ENCODE measurements at regions not wholly inside any gene's neighbourhood (a gene's known extent, or its start where the extent isn't known, plus 50 kb on each side); places are given as distances from the start of the nearest gene placed in this dataset.

- peak overlapping the region; percentile 3 for H3K27ac Mint-ChIP-seq
- ChIA-PET CTCF (interaction anchor here (0.6 to 2.4 kb wide), 10 partner anchors 13 to 362 kb away, joined by 3 to 7 read pairs (median 4); partner anchors contain the start of gene SUCO), POLR2A (interaction anchor here (0.7 to 1.7 kb wide), 3 partner anchors 12 to 560 kb away, joined by 3 to 8 read pairs (median 3); no protein-coding TSS in a partner anchor)
- H3K9me3 Mint-ChIP-seq, result no peaks in the 10 kb centered on the region
- peaks cover 2% of the 10 kb centered on the region for H3K36me3 Mint-ChIP-seq (ENCODE audit: low read depth)
- peaks cover 23% of the 10 kb centered on the region for H3K4me1 Mint-ChIP-seq
- H3K4me3 Mint-ChIP-seq, result peak overlapping the region; percentile 33
- no peak for DNase-seq
- peaks cover 50% of the 10 kb centered on the region for H3K27me3 Mint-ChIP-seq
These were observed 155.7 kb downstream of the TNFSF18 start for GRCh38 chr1:172895050-172895460.

DNA sequence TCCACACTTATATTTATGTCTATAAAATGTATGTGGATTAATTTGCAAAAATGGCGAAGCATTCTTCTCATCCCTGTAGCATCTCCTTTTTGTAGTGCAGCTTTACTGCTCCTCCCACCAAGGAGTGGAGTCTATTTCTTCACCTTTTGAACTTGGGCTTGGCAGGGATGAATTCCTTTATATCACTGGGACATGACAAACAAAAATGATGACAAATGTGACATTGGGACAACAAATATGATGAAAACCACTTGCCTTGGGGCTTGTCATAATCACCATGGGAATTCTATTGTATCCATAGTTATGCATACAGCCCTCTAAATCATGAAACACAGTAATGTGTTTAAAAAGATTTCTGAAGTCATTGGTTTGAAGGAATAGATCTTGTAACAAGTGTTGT lies 155.0 kb downstream of the TNFSF18 start:
- Mint-ChIP-seq H3K9me3 (no peaks in the 10 kb centered on the region), H3K27me3 (peaks cover 55% of the 10 kb centered on the region), H3K4me3 (no peak overlapping the region)

GRCh38 chr1:172897738-172898137 lies 153.0 kb downstream of the TNFSF18 start:
- Mint-ChIP-seq H3K4me1 (peaks cover 23% of the 10 kb centered on the region), H3K9me3 (no peaks in the 10 kb centered on the region), H3K36me3 (ENCODE audit: low read depth) (peaks cover 2% of the 10 kb centered on the region), H3K27ac (no peak overlapping the region), H3K4me3 (no peak overlapping the region), H3K27me3 (peaks cover 51% of the 10 kb centered on the region)
- POLR2A ChIA-PET, result no interaction called here
- CTCF ChIA-PET, result no interaction called here
- DNase-seq, result no peak

More for the DNA sequence above, 155.0 kb downstream of the TNFSF18 start:
- DNase-seq, result no peak
- Mint-ChIP-seq H3K36me3 (ENCODE audit: low read depth) (peaks cover 2% of the 10 kb centered on the region), H3K4me1 (peaks cover 23% of the 10 kb centered on the region), H3K27ac (no peak overlapping the region)
- CTCF ChIA-PET, result interaction anchor here (0.6 to 2.4 kb wide), 6 partner anchors 13 to 306 kb away, joined by 3 to 7 read pairs (median 4); no protein-coding TSS in a partner anchor
- POLR2A ChIA-PET, result interaction anchor here (0.7 to 0.9 kb wide), 2 partner anchors 13 to 559 kb away, joined by 3 read pairs; no protein-coding TSS in a partner anchor

DNA sequence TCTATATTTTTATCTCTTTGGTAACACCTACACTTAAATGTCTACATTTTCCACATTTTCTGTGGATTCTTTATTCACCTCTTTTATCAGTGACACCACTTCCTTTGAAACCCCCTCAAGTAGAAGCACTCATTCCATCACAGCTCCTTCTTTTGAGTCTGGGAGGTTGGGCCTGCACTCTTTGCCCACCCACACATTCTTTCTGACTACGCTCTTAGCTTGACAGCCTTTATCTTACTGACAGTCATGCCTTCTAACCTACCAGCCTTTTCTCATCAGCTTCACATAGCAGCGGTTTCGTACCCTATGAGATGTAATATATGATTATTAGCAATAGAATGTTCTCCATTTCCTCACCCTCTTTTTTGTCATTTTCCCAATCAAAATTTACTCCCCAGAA lies 151.9 kb downstream of the TNFSF18 start:
- Mint-ChIP-seq H3K36me3 (ENCODE audit: low read depth) (peaks cover 2% of the 10 kb centered on the region), H3K9me3 (no peaks in the 10 kb centered on the region), H3K27ac (no peak overlapping the region), H3K4me1 (peaks cover 17% of the 10 kb centered on the region), H3K27me3 (peaks cover 41% of the 10 kb centered on the region), H3K4me3 (no peak overlapping the region)
- CTCF ChIA-PET, result no interaction called here
- no peak for DNase-seq
- POLR2A ChIA-PET, result no interaction called here

GRCh38 chr1:172900376-172900997 lies 150.3 kb downstream of the TNFSF18 start:
- H3K4me1 Mint-ChIP-seq, result peaks cover 3% of the 10 kb centered on the region
- H3K4me3 Mint-ChIP-seq, result no peak overlapping the region
- H3K9me3 Mint-ChIP-seq, result no peaks in the 10 kb centered on the region
- ChIA-PET CTCF (no interaction called here), POLR2A (no interaction called here)
- H3K36me3 Mint-ChIP-seq (ENCODE audit: low read depth), result peaks cover 2% of the 10 kb centered on the region
- H3K27ac Mint-ChIP-seq, result no peak overlapping the region
- no peak for DNase-seq
- peaks cover 44% of the 10 kb centered on the region for H3K27me3 Mint-ChIP-seq

DNA sequence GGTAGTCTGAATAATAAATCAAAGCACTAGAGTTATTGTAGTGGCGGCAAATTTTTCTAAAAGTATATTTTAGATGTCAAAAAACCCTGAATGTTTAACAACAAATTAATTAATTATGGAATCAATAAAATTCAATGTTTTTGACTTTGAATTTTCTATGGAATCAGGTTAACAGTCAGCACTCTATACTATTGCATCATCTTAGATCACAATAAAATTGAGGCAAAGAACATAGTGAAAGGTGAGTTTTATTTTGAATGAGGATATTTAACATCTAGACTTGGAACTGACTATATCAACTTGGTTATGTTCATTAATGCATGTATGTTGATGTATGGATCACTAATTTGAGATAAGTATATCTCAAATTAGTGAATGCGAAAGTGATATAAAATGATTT lies 148.5 kb downstream of the TNFSF18 start:
- Mint-ChIP-seq H3K4me3 (no peak overlapping the region), H3K4me1 (peaks cover 7% of the 10 kb centered on the region), H3K9me3 (no peaks in the 10 kb centered on the region), H3K36me3 (ENCODE audit: low read depth) (peaks cover 2% of the 10 kb centered on the region), H3K27me3 (peaks cover 41% of the 10 kb centered on the region), H3K27ac (no peak overlapping the region)
- CTCF ChIA-PET, result interaction anchor here (1.3 kb wide), 1 partner anchor 157 kb away, joined by 4 read pairs; no protein-coding TSS in a partner anchor
- POLR2A ChIA-PET, result no interaction called here
- no peak for DNase-seq

GRCh38 chr1:172902861-172903381 lies 147.8 kb downstream of the TNFSF18 start:
- no peaks in the 10 kb centered on the region for H3K9me3 Mint-ChIP-seq

GRCh38 chr1:172903581-172904220 lies 147.0 kb downstream of the TNFSF18 start:
- H3K9me3 Mint-ChIP-seq, result no peaks in the 10 kb centered on the region
- peaks cover 33% of the 10 kb centered on the region for H3K27me3 Mint-ChIP-seq
- H3K4me3 Mint-ChIP-seq, result no peak overlapping the region
- no peak overlapping the region for H3K27ac Mint-ChIP-seq
- ChIA-PET POLR2A (no interaction called here), CTCF (no interaction called here)
- H3K36me3 Mint-ChIP-seq (ENCODE audit: low read depth), result peaks cover 2% of the 10 kb centered on the region
- peaks cover 10% of the 10 kb centered on the region for H3K4me1 Mint-ChIP-seq
- DNase-seq, result no peak

More at GRCh38 chr1:172902861-172903381, 147.8 kb downstream of the TNFSF18 start:
- H3K27ac Mint-ChIP-seq, result no peak overlapping the region
- CTCF ChIA-PET, result interaction anchor here (1.3 kb wide), 1 partner anchor 158 kb away, joined by 4 read pairs; no protein-coding TSS in a partner anchor
- H3K36me3 Mint-ChIP-seq (ENCODE audit: low read depth), result peaks cover 2% of the 10 kb centered on the region
- H3K4me3 Mint-ChIP-seq, result no peak overlapping the region
- H3K27me3 Mint-ChIP-seq, result peaks cover 36% of the 10 kb centered on the region
- POLR2A ChIA-PET, result no interaction called here
- peaks cover 10% of the 10 kb centered on the region for H3K4me1 Mint-ChIP-seq
- no peak for DNase-seq

GRCh38 chr1:172905452-172905851 lies 145.3 kb downstream of the TNFSF18 start:
- POLR2A ChIA-PET, result no interaction called here
- CTCF ChIA-PET, result no interaction called here

GRCh38 chr1:172906778-172907592 lies 143.8 kb downstream of the TNFSF18 start:
- Mint-ChIP-seq H3K4me1 (peaks cover 10% of the 10 kb centered on the region), H3K27ac (no peak overlapping the region), H3K4me3 (no peak overlapping the region), H3K9me3 (no peaks in the 10 kb centered on the region), H3K27me3 (peaks cover 16% of the 10 kb centered on the region), H3K36me3 (ENCODE audit: low read depth) (no peaks in the 10 kb centered on the region)
- CTCF ChIA-PET, result no interaction called here
- POLR2A ChIA-PET, result no interaction called here
- no peak for DNase-seq

More at GRCh38 chr1:172905452-172905851, 145.3 kb downstream of the TNFSF18 start:
- Mint-ChIP-seq H3K4me3 (no peak overlapping the region), H3K9me3 (no peaks in the 10 kb centered on the region), H3K27me3 (peaks cover 25% of the 10 kb centered on the region), H3K36me3 (ENCODE audit: low read depth) (no peaks in the 10 kb centered on the region), H3K4me1 (peaks cover 10% of the 10 kb centered on the region), H3K27ac (no peak overlapping the region)
- no peak for DNase-seq

GRCh38 chr1:172907834-172908326 lies 142.9 kb downstream of the TNFSF18 start:
- CTCF ChIA-PET, result no interaction called here
- Mint-ChIP-seq H3K4me1 (peaks cover 10% of the 10 kb centered on the region), H3K27me3 (peaks cover 16% of the 10 kb centered on the region), H3K4me3 (no peak overlapping the region), H3K27ac (no peak overlapping the region), H3K36me3 (ENCODE audit: low read depth) (no peaks in the 10 kb centered on the region), H3K9me3 (peaks cover 3% of the 10 kb centered on the region)
- POLR2A ChIA-PET, result no interaction called here
- no peak for DNase-seq

DNA sequence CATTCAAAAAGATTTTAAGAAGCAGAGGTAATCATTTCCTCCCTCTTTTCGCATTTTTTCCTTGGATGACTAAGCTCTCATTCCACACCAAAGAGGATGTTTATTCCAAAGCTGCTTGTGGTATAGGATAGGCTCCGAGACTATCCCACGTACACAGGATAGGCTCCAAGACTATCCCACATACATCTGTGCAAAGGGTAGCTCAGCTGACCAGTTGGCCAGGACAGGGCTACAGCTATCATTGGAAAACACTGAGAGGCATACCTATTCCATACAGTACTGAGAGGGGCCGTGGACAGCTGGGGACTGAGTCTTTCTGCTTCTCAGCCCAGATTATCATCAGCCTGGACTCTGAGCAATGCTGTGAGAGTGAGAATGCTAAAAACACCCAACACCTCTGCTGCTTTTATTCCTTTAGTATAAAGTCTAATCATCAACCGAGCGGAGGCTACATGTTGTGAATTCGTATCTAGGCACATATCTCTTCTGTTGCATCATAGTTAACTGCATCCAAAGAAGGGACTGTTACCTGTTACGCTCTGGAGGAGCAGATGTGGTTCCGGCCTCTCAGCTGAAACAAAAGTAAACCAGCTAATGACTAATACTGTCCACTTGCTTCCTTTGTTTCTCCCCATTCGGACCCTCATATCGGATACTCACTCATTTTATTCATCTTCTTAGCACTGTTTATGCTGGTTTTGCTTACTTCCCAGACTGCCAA lies 141.0 kb downstream of the TNFSF18 start:
- Mint-ChIP-seq H3K27ac (no peak overlapping the region), H3K4me1 (peaks cover 10% of the 10 kb centered on the region), H3K4me3 (no peak overlapping the region), H3K27me3 (peaks cover 21% of the 10 kb centered on the region), H3K9me3 (peaks cover 9% of the 10 kb centered on the region), H3K36me3 (ENCODE audit: low read depth) (peaks cover 5% of the 10 kb centered on the region)
- CTCF ChIA-PET, result interaction anchor here (0.9 kb wide), 1 partner anchor 14 kb away, joined by 4 read pairs; no protein-coding TSS in a partner anchor
- POLR2A ChIA-PET, result no interaction called here
- DNase-seq, result no peak

Data from activated CD4-positive, alpha-beta memory T cell treated with anti-CD3 and anti-CD28 coated beads, Interleukin-2, amount 10 ng/mL, durations not matched to agents 7 days and 5 days (primary cell).